ENCODE measurements at regions not wholly inside any gene's neighbourhood (a gene's known extent, or its start where the extent isn't known, plus 50 kb on each side); places are given as distances from the start of the nearest gene placed in this dataset.

GRCh38 chrX:27242581-27242980 is 220.6 kb downstream of the PPP4R3C start:
- no peaks in the 10 kb centered on the region for H3K27me3 Mint-ChIP-seq (ENCODE audit: insufficient read depth, low read depth, poor library complexity)
- H3K36me3 Mint-ChIP-seq (ENCODE audit: low read depth) = peaks cover 15% of the 10 kb centered on the region
- peaks cover 24% of the 10 kb centered on the region for H3K9me3 Mint-ChIP-seq
- Histone ChIP-seq H3K4me3 (no peak overlapping the region), H2AFZ (no peak overlapping the region), H3F3A (replicated peaks; ENCODE audit: low read depth) (no peaks in the 10 kb centered on the region), H3K36me3 (ENCODE audit: insufficient read depth) (no peaks in the 10 kb centered on the region), H3K27ac (ENCODE audit: low read depth) (no peak overlapping the region), H3K4me1 (ENCODE audit: insufficient read depth) (no peaks in the 10 kb centered on the region), H4K20me1 (replicated peaks; ENCODE audit: insufficient read depth) (no peaks in the 10 kb centered on the region), H3K9me2 (ENCODE audit: insufficient read depth) (no peaks in the 10 kb centered on the region), H3K79me2 (replicated peaks; ENCODE audit: insufficient read depth) (no peaks in the 10 kb centered on the region), H3K27me3 (ENCODE audit: insufficient read depth) (no peaks in the 10 kb centered on the region), H3K4me2 (no peak overlapping the region)
- no peak for ATAC-seq
- H3K27ac Mint-ChIP-seq = no peak overlapping the region
- H3K4me1 Mint-ChIP-seq = no peaks in the 10 kb centered on the region
- TF ChIP-seq NANOG (IDR thresholded peaks at IDR 0.05; ENCODE audit: borderline replicate concordance) (no peak), STAT1 (IDR thresholded peaks at IDR 0.05; ENCODE audit: unreplicated experiment) (no peak), JUNB (IDR thresholded peaks at IDR 0.05; ENCODE audit: unreplicated experiment) (no peak), ZNF462 (CRISPR knock-in tag; IDR thresholded peaks at IDR 0.05) (no peak), CREB1 (CRISPR knock-in tag; IDR thresholded peaks at IDR 0.05; ENCODE audit: low read depth) (no peak), POLR2AphosphoS5 (IDR thresholded peaks at IDR 0.05; ENCODE audit: low read depth) (no peak), CTCF (conservative IDR thresholded peaks at IDR 0.05; ENCODE audit: low read depth in 2 of 2) (no peak), EZH2phosphoT487 (IDR thresholded peaks at IDR 0.05; ENCODE audit: unreplicated experiment) (no peak), ZNF114 (CRISPR knock-in tag; IDR thresholded peaks at IDR 0.05) (no peak), ZNF331 (CRISPR knock-in tag; IDR thresholded peaks at IDR 0.05; ENCODE audit: low read depth) (no peak), EZH2 (IDR thresholded peaks at IDR 0.05; ENCODE audit: low read depth, unreplicated experiment) (no peak), REST (IDR thresholded peaks at IDR 0.05; ENCODE audit: unreplicated experiment) (no peak)
- TF ChIP-seq, protein P1, sequence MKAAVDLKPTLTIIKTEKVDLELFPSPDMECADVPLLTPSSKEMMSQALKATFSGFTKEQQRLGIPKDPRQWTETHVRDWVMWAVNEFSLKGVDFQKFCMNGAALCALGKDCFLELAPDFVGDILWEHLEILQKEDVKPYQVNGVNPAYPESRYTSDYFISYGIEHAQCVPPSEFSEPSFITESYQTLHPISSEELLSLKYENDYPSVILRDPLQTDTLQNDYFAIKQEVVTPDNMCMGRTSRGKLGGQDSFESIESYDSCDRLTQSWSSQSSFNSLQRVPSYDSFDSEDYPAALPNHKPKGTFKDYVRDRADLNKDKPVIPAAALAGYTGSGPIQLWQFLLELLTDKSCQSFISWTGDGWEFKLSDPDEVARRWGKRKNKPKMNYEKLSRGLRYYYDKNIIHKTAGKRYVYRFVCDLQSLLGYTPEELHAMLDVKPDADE (IDR thresholded peaks at IDR 0.05) = no peak
- H3K4me3 Mint-ChIP-seq = no peak overlapping the region
- no peak for DNase-seq (ENCODE audit: low spot score)

Data from GM23338 (cell line).